K562 (cell line): ENCODE measurements at regions not wholly inside any gene's neighbourhood (a gene's known extent, or its start where the extent isn't known, plus 50 kb on each side); places are given as distances from the start of the nearest gene placed in this dataset.
A peak's percentile ranks its signal among the peaks of the same experiment; 100 is the strongest.

ENCODE experiments used
- ATAC-seq: fragments of 200-7000 bp; cut with Tn5 transposase; 3 replicates; pipeline ENCODE4 v1.9.1; 2020; ENCODE audit warnings: moderate library complexity
- BruUV-seq: library from RNA; stranded (reverse); fragments of 400-500 nt; replicated peaks from 2 replicates; lab custom pipeline; 2021; lab: Mats Ljungman, UMichigan
- CTCF ChIA-PET: fragments of 300-600 bp; formaldehyde crosslinking; extraction: SDS; loops from one replicate; lab custom pipeline; 2021; ENCODE audit warnings: low intra/inter-chr PET ratio; lab: Yijun Ruan, JAX
- POLR2A ChIA-PET: fragments of 300-600, 350-650 bp; sonication (Branson Sonifier 250); formaldehyde crosslinking; extraction: SDS; loops from one replicate; lab custom pipeline; 2021; ENCODE audit warnings: antibody characterized with exemption, inconsistent platforms; lab: Yijun Ruan, JAX
- DNase-seq, 4 experiments: peaks; one replicate each; pipeline versions ENCODE4 v3.0.0 to v3.0.0-alpha.2; 2011 to 2018; ENCODE audit warnings: low spot score in 3 of 4, mixed read lengths in 3 of 4; ENCODE audit errors: extremely low read depth in 1 of 4
- FAIRE-seq: peaks from 2 replicates; lab custom pipeline; 2011; peaks lifted over from hg19 to GRCh38; lab: Jason Lieb, UNC
- H2AFZ ChIP-seq: 2 replicates; pipeline ENCODE4 v1.6.0; 2011; ENCODE audit warnings: low read depth, low read length, control low read depth, inconsistent platforms
- H3K27ac ChIP-seq: fragments of 200-600 bp; 3 replicates; pipeline ENCODE4 v1.8.0; 2011; ENCODE audit warnings: low read depth, mild to moderate bottlenecking, control low read depth, inconsistent platforms, low read length, moderate library complexity, mixed read lengths; ENCODE audit errors: extremely low read depth
- H3K27me3 ChIP-seq, 2 experiments: fragments of 300-600 bp in 1 of 2; 2 replicates in 1 of 2; 3 replicates in 1 of 2; pipeline versions ENCODE4 v1.6.0 to v1.8.0; 2011; ENCODE audit warnings: inconsistent platforms in 2 of 2, low read length in 2 of 2, mild to moderate bottlenecking in 1 of 2, mixed read lengths in 1 of 2, moderate library complexity in 1 of 2; ENCODE audit not compliant: control insufficient read depth in 2 of 2, insufficient read depth in 2 of 2
- H3K36me3 ChIP-seq: fragments of 300-600 bp; 3 replicates; pipeline ENCODE4 v1.8.0; 2011; ENCODE audit warnings: mild to moderate bottlenecking, low read length, inconsistent platforms; ENCODE audit not compliant: control insufficient read depth, insufficient read depth
- H3K4me1 ChIP-seq, 2 experiments: fragments of 200-600 bp in 1 of 2; replicated peaks in 1 of 2; 2 replicates in 1 of 2; 3 replicates in 1 of 2; pipeline versions ENCODE4 v1.5.1 to v1.8.0; 2011; ENCODE audit warnings: inconsistent platforms in 2 of 2, low read length in 2 of 2, mild to moderate bottlenecking in 1 of 2, mixed read lengths in 1 of 2, moderate library complexity in 1 of 2; ENCODE audit not compliant: control insufficient read depth in 2 of 2, insufficient read depth in 2 of 2
- H3K4me2 ChIP-seq: 2 replicates; pipeline ENCODE4 v1.6.1; 2011; ENCODE audit warnings: low read length, control low read depth, inconsistent platforms, mixed read lengths; ENCODE audit not compliant: insufficient read depth
- H3K4me3 ChIP-seq: fragments of 200-600 bp; sonication (generic), shearing (Covaris generic); 2 replicates; pipeline ENCODE4 v1.5.1; 2016; ENCODE audit warnings: control low read depth, inconsistent platforms
- H3K79me2 ChIP-seq: fragments of 200-600 bp; 3 replicates; pipeline ENCODE4 v1.8.0; 2011; ENCODE audit warnings: low read length, inconsistent platforms; ENCODE audit not compliant: control insufficient read depth, insufficient read depth
- H3K9ac ChIP-seq, 2 experiments: 2 replicates each; pipeline versions ENCODE4 v1.6.0 to v1.6.1; 2011; ENCODE audit warnings: low read depth in 2 of 2, low read length in 2 of 2, control low read depth in 1 of 2, inconsistent platforms in 1 of 2, mild to moderate bottlenecking in 1 of 2, mixed read lengths in 1 of 2; ENCODE audit not compliant: insufficient read depth in 1 of 2
- H3K9me1 ChIP-seq: one replicate; pipeline ENCODE4 v1.6.0; 2011; ENCODE audit warnings: inconsistent platforms, mild to moderate bottlenecking, low read length, moderate library complexity; ENCODE audit not compliant: control insufficient read depth, insufficient read depth
- H3K9me3 ChIP-seq: replicated peaks from 2 replicates; pipeline ENCODE4 v1.5.1; 2011; ENCODE audit warnings: low read depth, low read length, inconsistent platforms; ENCODE audit not compliant: control insufficient read depth, insufficient read depth
- H4K20me1 ChIP-seq: replicated peaks from 2 replicates; pipeline ENCODE4 v1.6.1; 2011; ENCODE audit warnings: low read length, inconsistent platforms, mixed read lengths; ENCODE audit not compliant: control insufficient read depth, insufficient read depth
- C11orf30 ChIP-seq: fragments of 450-650 bp; IDR thresholded peaks from 2 replicates; pipeline ENCODE4 v1.6.1; 2016; ENCODE audit warnings: low read depth, mild to moderate bottlenecking
- CBFA2T2 ChIP-seq: fragments of 450-650 bp; conservative IDR thresholded peaks from 2 replicates; pipeline ENCODE4 v1.6.1; 2017; ENCODE audit warnings: mild to moderate bottlenecking
- CBFB ChIP-seq: sonication (generic); formaldehyde crosslinking; IDR thresholded peaks from 2 replicates; pipeline ENCODE4 v1.4.0; 2020; ENCODE audit warnings: mild to moderate bottlenecking, missing genetic modification reagents
- CCAR2 ChIP-seq: fragments of 200-400 bp; formaldehyde crosslinking; IDR thresholded peaks from 2 replicates; pipeline ENCODE4 v1.6.1; 2017; ENCODE audit warnings: mild to moderate bottlenecking, low read depth, low read length
- FOXP1 ChIP-seq: sonication (generic); formaldehyde crosslinking; IDR thresholded peaks from 2 replicates; pipeline ENCODE4 v1.8.0; 2022; ENCODE audit warnings: mild to moderate bottlenecking, missing genetic modification reagents
- MAFF ChIP-seq: IDR thresholded peaks from 2 replicates; pipeline ENCODE4 v1.6.1; 2012; ENCODE audit warnings: low read length, improper control_type of control experiment
- MTA3 ChIP-seq: fragments of 450-650 bp; formaldehyde crosslinking; IDR thresholded peaks from 2 replicates; pipeline ENCODE4 v1.6.1; 2017; ENCODE audit warnings: mild to moderate bottlenecking, borderline replicate concordance
- NELFE ChIP-seq: IDR thresholded peaks from 2 replicates; pipeline ENCODE4 v1.6.1; 2011; ENCODE audit warnings: mild to moderate bottlenecking; ENCODE audit not compliant: insufficient read depth, insufficient read length
- NR3C1 ChIP-seq: sonication (generic); formaldehyde crosslinking; IDR thresholded peaks from 2 replicates; pipeline ENCODE4 v1.8.1; 2022; ENCODE audit warnings: missing genetic modification reagents
- PHF20 ChIP-seq: fragments of 450-650 bp; IDR thresholded peaks from 2 replicates; pipeline ENCODE4 v1.6.1; 2018; ENCODE audit not compliant: partially characterized antibody
- RBBP5 ChIP-seq: fragments of 200-600 bp; sonication (generic); IDR thresholded peaks from 2 replicates; pipeline ENCODE4 v1.6.1; 2012; ENCODE audit warnings: borderline replicate concordance, mild to moderate bottlenecking, low read length, control low read depth, inconsistent platforms; ENCODE audit not compliant: insufficient read depth, poor library complexity, severe bottlenecking
- ZNF274 ChIP-seq: IDR thresholded peaks from 2 replicates; pipeline ENCODE4 v1.6.1; 2011; ENCODE audit warnings: low read depth, mild to moderate bottlenecking, low read length, moderate library complexity, borderline replicate concordance
- ZNF316 ChIP-seq: fragments of 450-650 bp; IDR thresholded peaks from 2 replicates; pipeline ENCODE4 v1.6.1; 2016
- ZNF780A ChIP-seq: fragments of 250-450 bp; sonication (Bioruptor Pico); IDR thresholded peaks from 2 replicates; pipeline ENCODE4 v1.5.0; 2021; ENCODE audit warnings: mild to moderate bottlenecking
- WGBS: fragments of 100-300 bp; shearing (Covaris generic); methylation state at CpG from one replicate; pipeline ENCODE4 v1.1.6; 2016; ENCODE audit warnings: low coverage, mixed read lengths; ENCODE audit not compliant: insufficient coverage; ENCODE audit errors: missing lambda C conversion rate; 5-methylcytosine and 5-hydroxymethylcytosine counted together
- in situ Hi-C: fragments of 300-500 bp; cut with MboI; formaldehyde crosslinking; loops from 4 replicates; pipeline ENCODE4 v1.15.0; 2018; ENCODE audit warnings: inconsistent platforms, mixed read lengths
- intact Hi-C: fragments of 100-400 bp; cut with micrococcal nuclease; formaldehyde crosslinking; loops from 2 replicates; pipeline ENCODE4 v1.14.2; 2022
- TF ChIP-seq, protein P1 (sequence below): fragments of 250-450 bp; sonication (Bioruptor Pico); IDR thresholded peaks from 2 replicates; pipeline ENCODE4 v1.8.0; 2021; ENCODE audit warnings: borderline replicate concordance, mild to moderate bottlenecking, moderate library complexity; ENCODE audit not compliant: poor library complexity, severe bottlenecking
- TF ChIP-seq, protein P2 (sequence below), 2 experiments: IDR thresholded peaks; 2 replicates each; pipeline ENCODE4 v1.6.1; 2011; ENCODE audit warnings: borderline replicate concordance in 1 of 2, control low read depth in 1 of 2, low read depth in 1 of 2, low read length in 1 of 2, mild to moderate bottlenecking in 1 of 2, mixed read lengths in 1 of 2, moderate library complexity in 1 of 2; ENCODE audit not compliant: insufficient read depth in 1 of 2, insufficient read length in 1 of 2, poor library complexity in 1 of 2, severe bottlenecking in 1 of 2; ENCODE audit errors: extremely low read depth in 1 of 2
- TF ChIP-seq, protein P3 (sequence below): fragments of 250-450 bp; sonication (Bioruptor Pico); IDR thresholded peaks from 2 replicates; pipeline ENCODE4 v1.9.0; 2021; ENCODE audit warnings: mild to moderate bottlenecking

DNA sequence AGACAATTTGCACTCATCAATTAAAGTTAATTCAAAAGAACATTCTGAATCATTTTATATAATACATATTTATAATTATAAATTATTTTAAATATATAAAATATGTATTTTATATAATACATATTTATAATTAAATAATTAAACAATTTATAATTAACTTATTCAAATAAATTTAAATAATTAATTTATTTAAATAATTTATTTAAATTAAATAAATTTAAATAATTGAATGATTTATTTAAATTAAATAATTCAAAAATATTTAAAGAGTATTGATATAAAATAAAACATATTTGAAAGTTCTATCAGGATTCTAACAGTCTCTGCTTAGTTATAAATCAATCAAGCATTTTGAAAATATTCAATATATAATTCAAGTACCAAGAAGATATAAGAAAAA is 775.5 kb upstream of the CTNND2 start:
- no peak overlapping the region for H2AFZ ChIP-seq
- H3K9me3 ChIP-seq = no peaks in the 10 kb centered on the region
- no peak overlapping the region for H3K27ac ChIP-seq
- H3K79me2 ChIP-seq = no peaks in the 10 kb centered on the region
- intact Hi-C loops = no loop called here
- ChIA-PET POLR2A (no interaction called here), CTCF (no interaction called here)
- no peaks in the 10 kb centered on the region for H4K20me1 ChIP-seq
- no peaks in the 10 kb centered on the region for H3K27me3 ChIP-seq
- H3K36me3 ChIP-seq = no peaks in the 10 kb centered on the region
- BruUV-seq = no TSS peak
- H3K4me2 ChIP-seq = no peak overlapping the region
- ATAC-seq = no peak
- no peak for DNase-seq
- in situ Hi-C loops = no loop called here
- H3K4me1 ChIP-seq = no peaks in the 10 kb centered on the region
- FAIRE-seq = no peak
- H3K9ac ChIP-seq = no peak overlapping the region
- no peaks in the 10 kb centered on the region for H3K9me1 ChIP-seq
- H3K4me3 ChIP-seq = no peak overlapping the region
- TF ChIP-seq ZNF274 (peak; percentile 22; the same call in 1 of the 2 replicates), NELFE (no peak)

DNA sequence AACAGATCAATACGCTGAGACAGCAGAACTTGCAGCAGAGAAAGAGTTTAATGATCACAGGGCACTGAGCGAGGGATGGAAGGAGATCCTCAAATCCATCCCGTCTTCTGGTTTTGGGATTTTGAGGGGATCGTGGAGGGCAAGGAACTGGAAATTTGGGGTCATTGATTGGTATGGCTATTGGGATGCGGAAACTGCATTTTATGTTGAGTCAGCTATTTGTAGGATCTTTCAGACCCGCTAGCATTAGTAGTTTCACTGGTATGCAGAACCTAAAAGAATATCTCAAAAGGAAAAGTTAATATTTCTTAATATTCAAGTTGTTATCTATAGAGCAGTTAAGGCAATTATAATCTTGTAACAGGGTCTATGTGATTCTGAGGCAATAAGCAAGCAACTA is 771.7 kb upstream of the CTNND2 start:
- ATAC-seq = no peak
- Histone ChIP-seq H3K9me3 (no peaks in the 10 kb centered on the region), H3K27me3 (no peaks in the 10 kb centered on the region), H3K4me1 (no peaks in the 10 kb centered on the region; a peak in 2 of 5 replicates), H3K4me3 (no peak overlapping the region), H4K20me1 (no peaks in the 10 kb centered on the region), H3K4me2 (no peak overlapping the region), H2AFZ (no peak overlapping the region), H3K27ac (no peak overlapping the region), H3K9me1 (no peaks in the 10 kb centered on the region), H3K36me3 (no peaks in the 10 kb centered on the region), H3K79me2 (no peaks in the 10 kb centered on the region), H3K9ac (no peak overlapping the region)
- ChIA-PET CTCF (no interaction called here), POLR2A (no interaction called here)
- BruUV-seq = no TSS peak
- intact Hi-C loops (no loop called here), in situ Hi-C loops (no loop called here)
- DNase-seq = no peak
- no peak for FAIRE-seq
- 79% methylated on average over 6 of the region's 6 CpGs for WGBS
- TF ChIP-seq ZNF316 = peak; percentile 94
- peak; percentile 89 for TF ChIP-seq C11orf30
- TF ChIP-seq CBFB (CRISPR knock-in tag) = no peak
- TF ChIP-seq CCAR2 = no peak
- TF ChIP-seq MTA3 = no peak
- no peak for TF ChIP-seq RBBP5
- TF ChIP-seq NR3C1 (CRISPR knock-in tag) = no peak
- TF ChIP-seq MAFF = peak; percentile 96
- TF ChIP-seq PHF20 = no peak
- TF ChIP-seq ZNF780A (CRISPR knock-in tag) = no peak
- TF ChIP-seq CBFA2T2 = no peak
- TF ChIP-seq, protein P1, sequence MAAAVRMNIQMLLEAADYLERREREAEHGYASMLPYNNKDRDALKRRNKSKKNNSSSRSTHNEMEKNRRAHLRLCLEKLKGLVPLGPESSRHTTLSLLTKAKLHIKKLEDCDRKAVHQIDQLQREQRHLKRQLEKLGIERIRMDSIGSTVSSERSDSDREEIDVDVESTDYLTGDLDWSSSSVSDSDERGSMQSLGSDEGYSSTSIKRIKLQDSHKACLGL (CRISPR knock-in tag) = no peak
- TF ChIP-seq, protein P2, sequence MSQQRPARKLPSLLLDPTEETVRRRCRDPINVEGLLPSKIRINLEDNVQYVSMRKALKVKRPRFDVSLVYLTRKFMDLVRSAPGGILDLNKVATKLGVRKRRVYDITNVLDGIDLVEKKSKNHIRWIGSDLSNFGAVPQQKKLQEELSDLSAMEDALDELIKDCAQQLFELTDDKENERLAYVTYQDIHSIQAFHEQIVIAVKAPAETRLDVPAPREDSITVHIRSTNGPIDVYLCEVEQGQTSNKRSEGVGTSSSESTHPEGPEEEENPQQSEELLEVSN (IDR thresholded peaks at IDR 0.05; ENCODE audit: borderline replicate concordance in 1 of 2, extremely low read depth in 1 of 2, insufficient read depth in 1 of 2, insufficient read length in 1 of 2, low read depth in 1 of 2, low read length in 1 of 2, poor library complexity in 1 of 2, severe bottlenecking in 1 of 2) = no peak
- TF ChIP-seq, protein P3, sequence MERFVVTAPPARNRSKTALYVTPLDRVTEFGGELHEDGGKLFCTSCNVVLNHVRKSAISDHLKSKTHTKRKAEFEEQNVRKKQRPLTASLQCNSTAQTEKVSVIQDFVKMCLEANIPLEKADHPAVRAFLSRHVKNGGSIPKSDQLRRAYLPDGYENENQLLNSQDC (CRISPR knock-in tag) = no peak
- TF ChIP-seq FOXP1 (CRISPR knock-in tag) = no peak
